ENCODE measurements at regions not wholly inside any gene's neighbourhood (a gene's known extent, or its start where the extent isn't known, plus 50 kb on each side); places are given as distances from the start of the nearest gene placed in this dataset.

DNA sequence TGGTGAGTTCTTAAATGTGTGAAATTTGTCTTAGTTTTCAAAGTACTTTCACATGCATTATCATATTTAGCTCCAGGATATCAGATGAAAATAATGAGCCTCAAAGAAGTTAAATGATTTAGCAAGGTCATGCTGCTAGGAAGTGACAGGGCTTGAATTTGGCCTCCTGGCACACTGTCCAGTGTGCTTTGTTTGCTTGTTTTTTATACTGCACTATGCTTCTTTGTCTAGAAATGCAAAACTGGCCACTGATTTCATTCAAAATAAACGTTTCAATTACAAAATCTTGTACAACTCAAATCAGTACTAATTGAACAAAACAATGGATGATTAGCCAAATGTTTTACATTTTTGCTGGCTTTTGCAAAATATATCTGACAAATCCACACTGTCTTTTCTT lies 583.3 kb upstream of the CBLB start (continued):
- TF ChIP-seq NRF1 (IDR thresholded peaks at IDR 0.05; ENCODE audit: low read depth, low read length) (no peak), TAF1 (IDR thresholded peaks at IDR 0.05; ENCODE audit: borderline replicate concordance, low read depth, low read length) (no peak), MEF2A (IDR thresholded peaks at IDR 0.05; ENCODE audit: borderline replicate concordance, low read depth) (no peak), EP300 (IDR thresholded peaks at IDR 0.05; ENCODE audit: borderline replicate concordance in 1 of 2, low read depth in 1 of 2, low read length in 1 of 2) (no peak), TCF12 (IDR thresholded peaks at IDR 0.05) (no peak), USF2 (IDR thresholded peaks at IDR 0.05; ENCODE audit: borderline replicate concordance, low read depth, low read length) (no peak), RAD21 (IDR thresholded peaks at IDR 0.05; ENCODE audit: low read length) (no peak)

DNA sequence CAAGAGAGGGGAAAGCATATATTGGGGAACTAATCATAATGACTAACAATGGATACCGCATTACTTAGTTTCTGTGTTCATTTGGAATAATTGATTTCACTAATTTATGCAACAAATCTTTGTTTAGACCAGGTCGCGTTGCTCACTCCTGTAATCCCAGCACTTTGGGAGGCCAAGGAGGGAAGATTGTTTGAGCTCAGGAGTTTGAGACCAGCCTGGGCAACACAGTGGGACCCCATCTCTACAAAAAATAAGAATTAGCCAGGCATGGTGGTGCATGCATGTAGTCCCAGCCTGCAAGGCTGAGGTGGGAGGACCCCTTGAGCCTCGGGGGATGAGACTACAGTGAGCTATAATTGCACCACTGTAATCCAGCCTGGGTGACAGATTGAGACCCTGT lies 585.7 kb upstream of the CBLB start:
- ChIA-PET CTCF (no interaction called here), POLR2A (no interaction called here)
- H3K9me3 ChIP-seq: no peaks in the 10 kb centered on the region
- H3K27me3 ChIP-seq (ENCODE audit: insufficient read depth): no peaks in the 10 kb centered on the region
- H3K4me1 ChIP-seq (ENCODE audit: control insufficient read depth in 1 of 2, insufficient read depth in 2 of 2, low read depth in 1 of 2, low read length in 1 of 2): peaks cover 3 to 4% of the 10 kb centered on the region in 2 experiments; a peak in 1 of 4 replicates
- TF ChIP-seq GATA2 (CRISPR knock-in tag; IDR thresholded peaks at IDR 0.05) (no peak), MXI1 (IDR thresholded peaks at IDR 0.05; ENCODE audit: low read depth, low read length) (no peak), SMC3 (IDR thresholded peaks at IDR 0.05; ENCODE audit: low read depth, low read length) (no peak), POLR2AphosphoS5 (IDR thresholded peaks at IDR 0.05; ENCODE audit: low read depth, low read length) (no peak), TAF1 (IDR thresholded peaks at IDR 0.05; ENCODE audit: borderline replicate concordance, low read depth, low read length) (no peak), EP300 (IDR thresholded peaks at IDR 0.05; ENCODE audit: borderline replicate concordance in 1 of 2, low read depth in 1 of 2, low read length in 1 of 2) (no peak), MEF2A (IDR thresholded peaks at IDR 0.05; ENCODE audit: borderline replicate concordance, low read depth) (no peak), YY1 (IDR thresholded peaks at IDR 0.05; ENCODE audit: low read depth) (no peak), JUND (IDR thresholded peaks at IDR 0.05) (no peak)
- TF ChIP-seq, protein P1, sequence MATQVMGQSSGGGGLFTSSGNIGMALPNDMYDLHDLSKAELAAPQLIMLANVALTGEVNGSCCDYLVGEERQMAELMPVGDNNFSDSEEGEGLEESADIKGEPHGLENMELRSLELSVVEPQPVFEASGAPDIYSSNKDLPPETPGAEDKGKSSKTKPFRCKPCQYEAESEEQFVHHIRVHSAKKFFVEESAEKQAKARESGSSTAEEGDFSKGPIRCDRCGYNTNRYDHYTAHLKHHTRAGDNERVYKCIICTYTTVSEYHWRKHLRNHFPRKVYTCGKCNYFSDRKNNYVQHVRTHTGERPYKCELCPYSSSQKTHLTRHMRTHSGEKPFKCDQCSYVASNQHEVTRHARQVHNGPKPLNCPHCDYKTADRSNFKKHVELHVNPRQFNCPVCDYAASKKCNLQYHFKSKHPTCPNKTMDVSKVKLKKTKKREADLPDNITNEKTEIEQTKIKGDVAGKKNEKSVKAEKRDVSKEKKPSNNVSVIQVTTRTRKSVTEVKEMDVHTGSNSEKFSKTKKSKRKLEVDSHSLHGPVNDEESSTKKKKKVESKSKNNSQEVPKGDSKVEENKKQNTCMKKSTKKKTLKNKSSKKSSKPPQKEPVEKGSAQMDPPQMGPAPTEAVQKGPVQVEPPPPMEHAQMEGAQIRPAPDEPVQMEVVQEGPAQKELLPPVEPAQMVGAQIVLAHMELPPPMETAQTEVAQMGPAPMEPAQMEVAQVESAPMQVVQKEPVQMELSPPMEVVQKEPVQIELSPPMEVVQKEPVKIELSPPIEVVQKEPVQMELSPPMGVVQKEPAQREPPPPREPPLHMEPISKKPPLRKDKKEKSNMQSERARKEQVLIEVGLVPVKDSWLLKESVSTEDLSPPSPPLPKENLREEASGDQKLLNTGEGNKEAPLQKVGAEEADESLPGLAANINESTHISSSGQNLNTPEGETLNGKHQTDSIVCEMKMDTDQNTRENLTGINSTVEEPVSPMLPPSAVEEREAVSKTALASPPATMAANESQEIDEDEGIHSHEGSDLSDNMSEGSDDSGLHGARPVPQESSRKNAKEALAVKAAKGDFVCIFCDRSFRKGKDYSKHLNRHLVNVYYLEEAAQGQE (IDR thresholded peaks at IDR 0.05; ENCODE audit: low read depth, low read length): no peak
- H3K4me3 ChIP-seq (ENCODE audit: low read depth in 2 of 2, low read length in 1 of 2): no peak overlapping the region
- 79% methylated on average over 4 of the region's 4 CpGs for WGBS (ENCODE audit: low lambda C conversion rate)
- H3F3A ChIP-seq (replicated peaks; ENCODE audit: insufficient read depth): peaks cover 13% of the 10 kb centered on the region
- no peak overlapping the region for H3K27ac ChIP-seq (ENCODE audit: low read depth in 2 of 2, low read length in 1 of 2)
- H3K4me2 ChIP-seq: no peak overlapping the region
- H3K79me2 ChIP-seq (ENCODE audit: insufficient read depth): no peaks in the 10 kb centered on the region
- no peaks in the 10 kb centered on the region for H3K36me3 ChIP-seq (replicated peaks in 1 of 2; ENCODE audit: control insufficient read depth in 1 of 2, insufficient read depth in 2 of 2, low read length in 1 of 2)
- DNase-seq: no peak
- no peaks in the 10 kb centered on the region for H3K9me2 ChIP-seq
- H4K20me1 ChIP-seq (ENCODE audit: insufficient read depth): no peaks in the 10 kb centered on the region
- H2AFZ ChIP-seq (ENCODE audit: low read depth): no peak overlapping the region
- H3K9ac ChIP-seq: no peak overlapping the region

All from SK-N-SH (cell line).